OCI-LY3 (cell line): ENCODE measurements at regions not wholly inside any gene's neighbourhood (a gene's known extent, or its start where the extent isn't known, plus 50 kb on each side); places are given as distances from the start of the nearest gene placed in this dataset.
"Not testable (repeated sequence)": the region's sequence is repeated elsewhere in the genome, so short reads cannot be mapped to it uniquely, and the experiment has no call there.

Experiments
- EZH2phosphoT487 ChIP-seq: fragments of 200-600 bp; shearing (Covaris generic); IDR thresholded peaks from 2 replicates; pipeline ENCODE4 v1.6.1; 2018; ENCODE audit warnings: antibody characterized with exemption, mixed run types, low read depth
- TF ChIP-seq, protein P1 (sequence below): fragments of 200-600, 300-600 bp; sonication (generic); IDR thresholded peaks from 2 replicates; pipeline ENCODE4 v1.5.1; 2014; ENCODE audit warnings: antibody characterized with exemption, low read length, low read depth

DNA sequence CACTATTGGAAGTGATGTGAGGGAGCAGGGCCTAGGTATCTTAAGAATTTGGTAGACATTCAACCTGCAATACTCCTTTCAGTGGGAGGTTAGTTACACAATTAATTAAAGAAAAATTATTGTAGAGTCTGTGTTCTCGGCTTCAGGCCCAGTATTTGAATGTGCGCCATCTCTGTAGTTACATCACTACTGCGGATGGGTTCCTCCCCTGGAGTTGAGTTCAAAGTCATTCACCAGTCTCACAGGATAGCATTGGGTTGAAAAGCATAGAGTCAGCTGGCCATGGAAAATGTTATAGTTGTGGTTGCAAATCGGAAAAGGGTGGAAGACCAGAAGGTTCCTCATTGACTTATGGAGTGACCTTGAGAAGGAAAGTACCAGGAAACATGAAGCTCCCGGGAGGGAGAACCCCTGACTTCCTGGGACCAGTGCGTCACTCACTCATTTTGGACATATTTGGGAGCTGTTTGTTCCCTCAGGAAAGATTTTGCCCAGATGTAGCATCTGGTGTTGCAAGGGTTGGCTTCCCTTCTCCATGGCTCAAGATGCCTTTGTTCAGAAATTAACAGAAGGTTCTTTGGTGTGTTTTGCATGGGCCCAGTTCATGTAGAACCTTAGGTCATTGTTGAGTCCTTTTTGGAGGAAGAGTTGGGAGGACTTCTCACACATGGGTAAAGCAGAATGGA, 111.8 kb downstream of the SRGAP2 start:
- TF ChIP-seq, protein P1, sequence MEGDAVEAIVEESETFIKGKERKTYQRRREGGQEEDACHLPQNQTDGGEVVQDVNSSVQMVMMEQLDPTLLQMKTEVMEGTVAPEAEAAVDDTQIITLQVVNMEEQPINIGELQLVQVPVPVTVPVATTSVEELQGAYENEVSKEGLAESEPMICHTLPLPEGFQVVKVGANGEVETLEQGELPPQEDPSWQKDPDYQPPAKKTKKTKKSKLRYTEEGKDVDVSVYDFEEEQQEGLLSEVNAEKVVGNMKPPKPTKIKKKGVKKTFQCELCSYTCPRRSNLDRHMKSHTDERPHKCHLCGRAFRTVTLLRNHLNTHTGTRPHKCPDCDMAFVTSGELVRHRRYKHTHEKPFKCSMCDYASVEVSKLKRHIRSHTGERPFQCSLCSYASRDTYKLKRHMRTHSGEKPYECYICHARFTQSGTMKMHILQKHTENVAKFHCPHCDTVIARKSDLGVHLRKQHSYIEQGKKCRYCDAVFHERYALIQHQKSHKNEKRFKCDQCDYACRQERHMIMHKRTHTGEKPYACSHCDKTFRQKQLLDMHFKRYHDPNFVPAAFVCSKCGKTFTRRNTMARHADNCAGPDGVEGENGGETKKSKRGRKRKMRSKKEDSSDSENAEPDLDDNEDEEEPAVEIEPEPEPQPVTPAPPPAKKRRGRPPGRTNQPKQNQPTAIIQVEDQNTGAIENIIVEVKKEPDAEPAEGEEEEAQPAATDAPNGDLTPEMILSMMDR, result not testable (repeated sequence)
- TF ChIP-seq EZH2phosphoT487, result not testable (repeated sequence)
